PC-3 (cell line): ENCODE measurements at regions not wholly inside any gene's neighbourhood (a gene's known extent, or its start where the extent isn't known, plus 50 kb on each side); places are given as distances from the start of the nearest gene placed in this dataset.
"Not testable (repeated sequence)": the region's sequence is repeated elsewhere in the genome, so short reads cannot be mapped to it uniquely, and the experiment has no call there.

Source experiments
- EZH2 ChIP-seq: fragments of 300-600 bp; sonication (generic); IDR thresholded peaks from one replicate; pipeline ENCODE4 v1.6.1; 2017; ENCODE audit warnings: antibody characterized with exemption, mild to moderate bottlenecking, low read length; ENCODE audit not compliant: unreplicated experiment
- EZH2phosphoT487 ChIP-seq: fragments of 300-600 bp; sonication (generic); IDR thresholded peaks from 2 replicates; pipeline ENCODE4 v1.6.1; 2018; ENCODE audit warnings: mild to moderate bottlenecking, antibody characterized with exemption, low read length, borderline replicate concordance
- TF ChIP-seq, protein P1 (sequence below): fragments of 300-600 bp; sonication (generic); conservative IDR thresholded peaks from 2 replicates; pipeline ENCODE4 v1.5.1; 2017; ENCODE audit warnings: antibody characterized with exemption, low read depth, mild to moderate bottlenecking, low read length

DNA sequence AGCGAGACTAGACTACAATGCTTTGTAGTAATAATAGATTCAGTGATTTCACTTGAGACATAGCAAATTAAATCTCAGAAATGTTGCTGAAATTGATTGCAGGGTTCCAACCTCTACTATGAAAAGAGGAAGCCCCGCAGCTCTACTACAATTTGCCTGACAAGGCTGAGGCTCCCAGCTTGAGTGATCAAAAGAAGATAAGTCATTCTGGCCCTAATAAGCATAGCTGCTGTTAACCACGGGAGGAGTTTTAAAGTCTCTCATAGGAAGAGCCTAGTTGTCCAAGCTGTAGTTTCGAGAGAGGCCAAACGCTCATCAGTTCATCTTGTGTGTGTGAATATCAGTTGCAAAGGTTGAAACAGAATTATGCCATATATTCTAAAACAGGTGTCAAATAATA lies 166.1 kb upstream of the FAM240B start:
- TF ChIP-seq, protein P1, sequence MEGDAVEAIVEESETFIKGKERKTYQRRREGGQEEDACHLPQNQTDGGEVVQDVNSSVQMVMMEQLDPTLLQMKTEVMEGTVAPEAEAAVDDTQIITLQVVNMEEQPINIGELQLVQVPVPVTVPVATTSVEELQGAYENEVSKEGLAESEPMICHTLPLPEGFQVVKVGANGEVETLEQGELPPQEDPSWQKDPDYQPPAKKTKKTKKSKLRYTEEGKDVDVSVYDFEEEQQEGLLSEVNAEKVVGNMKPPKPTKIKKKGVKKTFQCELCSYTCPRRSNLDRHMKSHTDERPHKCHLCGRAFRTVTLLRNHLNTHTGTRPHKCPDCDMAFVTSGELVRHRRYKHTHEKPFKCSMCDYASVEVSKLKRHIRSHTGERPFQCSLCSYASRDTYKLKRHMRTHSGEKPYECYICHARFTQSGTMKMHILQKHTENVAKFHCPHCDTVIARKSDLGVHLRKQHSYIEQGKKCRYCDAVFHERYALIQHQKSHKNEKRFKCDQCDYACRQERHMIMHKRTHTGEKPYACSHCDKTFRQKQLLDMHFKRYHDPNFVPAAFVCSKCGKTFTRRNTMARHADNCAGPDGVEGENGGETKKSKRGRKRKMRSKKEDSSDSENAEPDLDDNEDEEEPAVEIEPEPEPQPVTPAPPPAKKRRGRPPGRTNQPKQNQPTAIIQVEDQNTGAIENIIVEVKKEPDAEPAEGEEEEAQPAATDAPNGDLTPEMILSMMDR, result not testable (repeated sequence)
- not testable (repeated sequence) for TF ChIP-seq EZH2, EZH2phosphoT487
